ENCODE measurements at regions not wholly inside any gene's neighbourhood (a gene's known extent, or its start where the extent isn't known, plus 50 kb on each side); places are given as distances from the start of the nearest gene placed in this dataset.

DNA sequence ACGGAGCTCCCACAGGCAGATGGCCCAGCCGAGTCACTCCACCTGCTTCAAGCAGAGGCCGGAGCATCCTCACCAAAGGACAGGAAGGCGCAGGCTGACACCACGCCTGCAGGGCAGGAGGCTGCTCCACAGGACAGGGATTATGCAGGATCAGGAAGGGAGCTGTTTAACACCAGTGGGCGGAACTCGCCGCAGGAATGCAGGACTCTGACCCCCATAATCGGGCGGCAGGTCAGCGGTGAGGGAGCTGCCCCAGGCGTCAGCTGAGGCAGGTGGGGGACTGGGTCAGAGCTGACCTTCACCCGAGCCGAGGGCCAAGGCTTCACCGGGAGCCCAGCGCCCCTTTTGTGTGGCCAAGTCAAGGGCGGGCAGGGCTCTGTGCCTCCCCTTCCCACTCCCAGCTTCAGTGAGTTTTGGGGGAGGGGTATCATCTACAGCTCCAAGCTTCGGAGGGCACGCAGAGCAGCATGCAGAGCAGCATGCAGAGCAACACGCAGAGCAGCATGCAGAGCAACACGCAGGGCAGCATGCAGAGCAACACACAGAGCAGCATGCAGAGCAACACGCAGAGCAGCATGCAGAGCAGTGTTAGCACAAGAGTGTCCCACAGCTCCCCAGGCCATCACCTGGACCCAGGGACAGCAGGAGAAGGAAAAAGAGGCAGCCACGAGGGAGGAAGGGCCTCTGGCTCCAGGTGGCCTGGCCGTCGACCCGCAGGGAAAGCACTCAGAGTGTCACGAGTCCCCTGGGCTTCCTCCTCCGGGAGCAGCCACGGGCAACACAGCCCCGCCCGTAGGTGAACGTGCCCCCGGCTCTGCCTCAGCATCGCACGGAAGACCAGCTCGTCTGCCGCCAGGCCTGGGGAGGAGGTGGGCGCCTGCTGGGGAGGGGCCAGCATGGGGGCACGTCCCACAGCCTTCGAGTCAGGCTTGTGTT is 151.7 kb upstream of the PPP2R2D start:
- TF ChIP-seq EP300 (IDR thresholded peaks at IDR 0.05), result no peak
- TF ChIP-seq USF2 (IDR thresholded peaks at IDR 0.05), result no peak
